ENCODE measurements at regions not wholly inside any gene's neighbourhood (a gene's known extent, or its start where the extent isn't known, plus 50 kb on each side); places are given as distances from the start of the nearest gene placed in this dataset.
A peak's percentile ranks its signal among the peaks of the same experiment; 100 is the strongest.

- H3K4me1 Mint-ChIP-seq = peaks cover 21 to 27% of the 10 kb centered on the region in 2 donors
- Histone ChIP-seq H3K27ac (ENCODE audit: low read length) (no peak overlapping the region), H3K9me3 (ENCODE audit: control insufficient read depth, insufficient read depth, low read length) (no peaks in the 10 kb centered on the region), H3K4me3 (ENCODE audit: low read length) (no peak overlapping the region), H3K4me1 (ENCODE audit: control insufficient read depth, insufficient read depth, low read length) (peaks cover 27% of the 10 kb centered on the region), H3K36me3 (ENCODE audit: control insufficient read depth, insufficient read depth, low read length) (no peaks in the 10 kb centered on the region), H3K27me3 (ENCODE audit: control insufficient read depth, insufficient read depth, low read length) (no peaks in the 10 kb centered on the region)
- peaks cover 6 to 10% of the 10 kb centered on the region in 2 donors for H3K27me3 Mint-ChIP-seq (ENCODE audit: low read depth in 2 of 2)
- no peak overlapping the region for H3K4me3 Mint-ChIP-seq
- ATAC-seq = no peak
- H3K36me3 Mint-ChIP-seq = no peaks in the 10 kb centered on the region
- TF ChIP-seq CTCF (IDR thresholded peaks at IDR 0.05) = no peak
- intact Hi-C loops (cut with micrococcal nuclease) = no loop called here
- H3K9me3 Mint-ChIP-seq = no peaks in the 10 kb centered on the region
- WGBS (ENCODE audit: insufficient coverage) = 94% methylated on average over 3 of the region's 4 CpGs
- H3K27ac Mint-ChIP-seq = no peak overlapping the region
- DNase-seq = no peak
These were observed 214.7 kb upstream of the RTL1 start for GRCh38 chr14:101118233-101118632.

GRCh38 chr14:101118746-101119591, 215.4 kb upstream of the RTL1 start:
- no peak overlapping the region for H3K4me3 ChIP-seq (ENCODE audit: low read length)
- H3K27ac ChIP-seq (ENCODE audit: low read length) = no peak overlapping the region
- no peaks in the 10 kb centered on the region for H3K36me3 Mint-ChIP-seq
- H3K4me1 ChIP-seq (ENCODE audit: control insufficient read depth, insufficient read depth, low read length) = peaks cover 27% of the 10 kb centered on the region
- intact Hi-C loops (cut with micrococcal nuclease) = no loop called here
- ATAC-seq (no peak), DNase-seq (no peak)
- peaks cover 21 to 27% of the 10 kb centered on the region in 2 donors for H3K4me1 Mint-ChIP-seq
- H3K27me3 ChIP-seq (ENCODE audit: control insufficient read depth, insufficient read depth, low read length) = no peaks in the 10 kb centered on the region
- H3K27me3 Mint-ChIP-seq (ENCODE audit: low read depth in 2 of 2) = peaks cover 6 to 10% of the 10 kb centered on the region in 2 donors
- TF ChIP-seq CTCF (IDR thresholded peaks at IDR 0.05) = no peak
- H3K36me3 ChIP-seq (ENCODE audit: control insufficient read depth, insufficient read depth, low read length) = no peaks in the 10 kb centered on the region
- H3K9me3 ChIP-seq (ENCODE audit: control insufficient read depth, insufficient read depth, low read length) = no peaks in the 10 kb centered on the region
- peak overlapping the region in 1 of 2 donors; percentile 58 for H3K27ac Mint-ChIP-seq
- H3K4me3 Mint-ChIP-seq = peak overlapping the region; percentile 56
- no peaks in the 10 kb centered on the region for H3K9me3 Mint-ChIP-seq
- 85% methylated on average over 19 of the region's 20 CpGs for WGBS (ENCODE audit: insufficient coverage)

GRCh38 chr14:101119830-101120571, 216.5 kb upstream of the RTL1 start:
- H3K27me3 Mint-ChIP-seq (ENCODE audit: low read depth in 2 of 2) = peaks cover 4 to 7% of the 10 kb centered on the region in 2 donors
- Histone ChIP-seq H3K4me1 (ENCODE audit: control insufficient read depth, insufficient read depth, low read length) (peaks cover 27% of the 10 kb centered on the region), H3K27ac (ENCODE audit: low read length) (peak overlapping the region; percentile 80), H3K27me3 (ENCODE audit: control insufficient read depth, insufficient read depth, low read length) (no peaks in the 10 kb centered on the region), H3K4me3 (ENCODE audit: low read length) (peak overlapping the region; percentile 41), H3K36me3 (ENCODE audit: control insufficient read depth, insufficient read depth, low read length) (no peaks in the 10 kb centered on the region), H3K9me3 (ENCODE audit: control insufficient read depth, insufficient read depth, low read length) (no peaks in the 10 kb centered on the region)
- H3K9me3 Mint-ChIP-seq = no peaks in the 10 kb centered on the region
- WGBS (ENCODE audit: insufficient coverage) = 44% methylated on average over 20 of the region's 20 CpGs
- H3K4me3 Mint-ChIP-seq = peak overlapping the region; percentile 84
- intact Hi-C loops (cut with micrococcal nuclease) = no loop called here
- peak overlapping the region; percentile 82 to 86 for H3K27ac Mint-ChIP-seq
- no peaks in the 10 kb centered on the region for H3K36me3 Mint-ChIP-seq
- ATAC-seq = peak in 1 of 3 donors; percentile 4
- DNase-seq = peak in 1 of 2 donors; percentile 11
- no peak for TF ChIP-seq CTCF (IDR thresholded peaks at IDR 0.05)
- H3K4me1 Mint-ChIP-seq = peaks cover 21 to 27% of the 10 kb centered on the region in 2 donors
